Natural killer cell (primary cell): ENCODE measurements at regions not wholly inside any gene's neighbourhood (a gene's known extent, or its start where the extent isn't known, plus 50 kb on each side); places are given as distances from the start of the nearest gene placed in this dataset.
A peak's percentile ranks its signal among the peaks of the same experiment; 100 is the strongest.

Experiments used
- ATAC-seq, 3 donors: fragments of 150-1000 bp in 2 of 3; fragments of 200-7000 bp in 1 of 3; cut with Tn5 transposase; 1 replicate in 1 of 3; 2 replicates in 2 of 3; pipeline ENCODE4 v1.10.0; 2021; ENCODE audit warnings: mild to moderate bottlenecking in 2 of 3, moderate library complexity in 2 of 3
- DNase-seq, 2 donors: peaks; one replicate each; pipeline versions ENCODE4 v3.0.0 to v3.0.0-alpha.2; 2013 to 2021; ENCODE audit warnings: mixed read lengths in 1 of 2
- H3K27ac ChIP-seq: one replicate; pipeline ENCODE4 v1.5.1; 2013; ENCODE audit warnings: mild to moderate bottlenecking, low read length
- H3K27me3 ChIP-seq: one replicate; pipeline ENCODE4 v1.6.1; 2013; ENCODE audit warnings: low read length; ENCODE audit not compliant: control insufficient read depth, insufficient read depth
- H3K36me3 ChIP-seq: one replicate; pipeline ENCODE4 v1.6.1; 2013; ENCODE audit warnings: low read length; ENCODE audit not compliant: control insufficient read depth, insufficient read depth
- H3K4me1 ChIP-seq: one replicate; pipeline ENCODE4 v1.6.1; 2013; ENCODE audit warnings: low read length; ENCODE audit not compliant: control insufficient read depth, insufficient read depth
- H3K4me3 ChIP-seq: one replicate; pipeline ENCODE4 v1.5.1; 2013; ENCODE audit warnings: low read length
- H3K9me3 ChIP-seq: one replicate; pipeline ENCODE4 v1.6.1; 2013; ENCODE audit warnings: low read length; ENCODE audit not compliant: control insufficient read depth, insufficient read depth
- H3K27ac Mint-ChIP-seq, 2 donors: one replicate each; pipeline ENCODE4 v1.8.0; 2022; ENCODE audit warnings: mild to moderate bottlenecking in 2 of 2, mixed read lengths in 2 of 2, moderate library complexity in 1 of 2
- H3K27me3 Mint-ChIP-seq, 2 donors: one replicate each; pipeline ENCODE4 v1.8.0; 2022; ENCODE audit warnings: low read depth in 2 of 2, mixed read lengths in 2 of 2
- H3K36me3 Mint-ChIP-seq: one replicate; pipeline ENCODE4 v1.8.0; 2022; ENCODE audit warnings: mixed read lengths
- H3K4me1 Mint-ChIP-seq, 2 donors: one replicate each; pipeline ENCODE4 v1.8.0; 2022; ENCODE audit warnings: mixed read lengths in 2 of 2
- H3K4me3 Mint-ChIP-seq: one replicate; pipeline ENCODE4 v1.8.0; 2022; ENCODE audit warnings: mild to moderate bottlenecking, moderate library complexity, mixed read lengths
- H3K9me3 Mint-ChIP-seq, 2 donors: one replicate each; pipeline ENCODE4 v1.8.0; 2022; ENCODE audit warnings: mixed read lengths in 2 of 2
- CTCF ChIP-seq: fragments of 200-600 bp; IDR thresholded peaks from one replicate; pipeline ENCODE4 v1.8.0; 2022; ENCODE audit warnings: antibody characterized with exemption
- WGBS: methylation state at CpG from one replicate; pipeline ENCODE4 v1.1.7; 2013; ENCODE audit warnings: missing lambda C conversion rate; ENCODE audit not compliant: insufficient coverage; 5-methylcytosine and 5-hydroxymethylcytosine counted together
- intact Hi-C: fragments of 100-400 bp; cut with micrococcal nuclease; formaldehyde crosslinking; loops from one replicate; pipeline ENCODE4 v1.14.2; 2022

GRCh38 chr2:129754421-129754820 lies 225.0 kb upstream of the RAB6C start:
- Mint-ChIP-seq H3K27ac (no peak overlapping the region), H3K4me3 (no peak overlapping the region), H3K9me3 (no peaks in the 10 kb centered on the region), H3K36me3 (no peaks in the 10 kb centered on the region), H3K4me1 (peaks cover 4 to 8% of the 10 kb centered on the region in 2 donors), H3K27me3 (peaks cover 5 to 9% of the 10 kb centered on the region in 2 donors)
- H3K4me1 ChIP-seq = peaks cover 8% of the 10 kb centered on the region
- no peaks in the 10 kb centered on the region for H3K9me3 ChIP-seq
- H3K4me3 ChIP-seq = no peak overlapping the region
- DNase-seq = no peak
- no peaks in the 10 kb centered on the region for H3K36me3 ChIP-seq
- TF ChIP-seq CTCF = no peak
- H3K27me3 ChIP-seq = no peaks in the 10 kb centered on the region
- no peak for ATAC-seq
- 95% methylated on average over 14 of the region's 14 CpGs for WGBS
- intact Hi-C loops = no loop called here
- no peak overlapping the region for H3K27ac ChIP-seq

GRCh38 chr2:129754831-129755230 lies 224.6 kb upstream of the RAB6C start:
- Histone ChIP-seq H3K36me3 (no peaks in the 10 kb centered on the region), H3K9me3 (no peaks in the 10 kb centered on the region), H3K4me1 (peaks cover 8% of the 10 kb centered on the region), H3K27ac (no peak overlapping the region), H3K4me3 (no peak overlapping the region), H3K27me3 (no peaks in the 10 kb centered on the region)
- Mint-ChIP-seq H3K27ac (no peak overlapping the region), H3K4me1 (peaks cover 4 to 8% of the 10 kb centered on the region in 2 donors), H3K4me3 (no peak overlapping the region), H3K36me3 (no peaks in the 10 kb centered on the region), H3K9me3 (no peaks in the 10 kb centered on the region), H3K27me3 (peaks cover 5 to 7% of the 10 kb centered on the region in 2 donors)
- WGBS = 80% methylated on average over 6 of the region's 6 CpGs
- DNase-seq (no peak), ATAC-seq (no peak)
- intact Hi-C loops = no loop called here
- no peak for TF ChIP-seq CTCF

- peaks cover 3 to 4% of the 10 kb centered on the region in 2 donors for H3K4me1 Mint-ChIP-seq
- H3K4me1 ChIP-seq = peaks cover 8% of the 10 kb centered on the region
- H3K36me3 Mint-ChIP-seq = no peaks in the 10 kb centered on the region
- no peaks in the 10 kb centered on the region for H3K36me3 ChIP-seq
- intact Hi-C loops = no loop called here
- no peaks in the 10 kb centered on the region for H3K9me3 Mint-ChIP-seq
- DNase-seq (no peak), ATAC-seq (no peak)
- H3K27ac Mint-ChIP-seq = no peak overlapping the region
- H3K4me3 Mint-ChIP-seq = no peak overlapping the region
- H3K27me3 ChIP-seq = no peaks in the 10 kb centered on the region
- H3K9me3 ChIP-seq = no peaks in the 10 kb centered on the region
- H3K4me3 ChIP-seq = no peak overlapping the region
- WGBS = 89% methylated on average over 7 of the region's 7 CpGs
- H3K27ac ChIP-seq = no peak overlapping the region
- TF ChIP-seq CTCF = no peak
- H3K27me3 Mint-ChIP-seq = peaks cover 3 to 7% of the 10 kb centered on the region in 2 donors
Measured at GRCh38 chr2:129755786-129756185, 223.7 kb upstream of the RAB6C start.

- no peaks in the 10 kb centered on the region for H3K9me3 ChIP-seq
- Mint-ChIP-seq H3K36me3 (no peaks in the 10 kb centered on the region), H3K4me3 (no peak overlapping the region), H3K27ac (no peak overlapping the region), H3K27me3 (peaks cover 3 to 7% of the 10 kb centered on the region in 2 donors), H3K9me3 (no peaks in the 10 kb centered on the region), H3K4me1 (peaks cover 0 to 4% of the 10 kb centered on the region in 2 donors)
- H3K4me1 ChIP-seq = peaks cover 8% of the 10 kb centered on the region
- H3K27ac ChIP-seq = no peak overlapping the region
- WGBS = 94% methylated on average over 7 of the region's 7 CpGs
- intact Hi-C loops = no loop called here
- ATAC-seq (no peak), DNase-seq (peak in 1 of 2 donors; percentile 1)
- H3K27me3 ChIP-seq = no peaks in the 10 kb centered on the region
- no peaks in the 10 kb centered on the region for H3K36me3 ChIP-seq
- no peak overlapping the region for H3K4me3 ChIP-seq
- TF ChIP-seq CTCF = no peak
Measured at GRCh38 chr2:129756276-129756675, 223.2 kb upstream of the RAB6C start.
